T47D (cell line): ENCODE measurements at regions not wholly inside any gene's neighbourhood (a gene's known extent, or its start where the extent isn't known, plus 50 kb on each side); places are given as distances from the start of the nearest gene placed in this dataset.
"Not testable (repeated sequence)": the region's sequence is repeated elsewhere in the genome, so short reads cannot be mapped to it uniquely, and the experiment has no call there.

Experiments used
- DNase-seq, 2 experiments: peaks; one replicate each; pipeline versions ENCODE4 v3.0.0 to v3.0.0-alpha.2; 2011 to 2012; ENCODE audit warnings: low read depth in 1 of 2, low spot score in 1 of 2
- JUND ChIP-seq: IDR thresholded peaks from 2 replicates; pipeline ENCODE4 v1.6.1; 2012; ENCODE audit warnings: low read depth
- in situ Hi-C: cut with HindIII; loops from 2 replicates; pipeline ENCODE4 v1.10.0; 2016; ENCODE audit warnings: low sequenced_read_pairs, low pct_unique_long_range_greater_than_20kb

GRCh38 chr5:120789918-120790317 is 325.8 kb downstream of the PRR16 start:
- DNase-seq = no peak
- TF ChIP-seq JUND = no peak
- in situ Hi-C loops = no loop called here

- in situ Hi-C loops = no loop called here
- no peak for DNase-seq
- TF ChIP-seq JUND = no peak
Measured at GRCh38 chr5:120790339-120790738, 326.2 kb downstream of the PRR16 start.

GRCh38 chr5:120792477-120792876 is 328.4 kb downstream of the PRR16 start:
- no peak for TF ChIP-seq JUND
- in situ Hi-C loops = no loop called here
- no peak for DNase-seq

- no peak for DNase-seq
- no peak for TF ChIP-seq JUND
- in situ Hi-C loops = no loop called here
Measured at GRCh38 chr5:120794121-120794520, 330.0 kb downstream of the PRR16 start.

- no peak for TF ChIP-seq JUND
- peak in 1 of 2 experiments; percentile 13 for DNase-seq
- in situ Hi-C loops = no loop called here
Measured at GRCh38 chr5:120803282-120803681, 339.2 kb downstream of the PRR16 start.

GRCh38 chr5:120805131-120805530 is 341.0 kb downstream of the PRR16 start:
- in situ Hi-C loops = no loop called here
- no peak for TF ChIP-seq JUND
- no peak for DNase-seq

GRCh38 chr5:120806202-120806601 is 342.1 kb downstream of the PRR16 start:
- in situ Hi-C loops = no loop called here
- no peak for DNase-seq
- no peak for TF ChIP-seq JUND

GRCh38 chr5:120808135-120808534 is 344.0 kb downstream of the PRR16 start:
- no peak for DNase-seq
- in situ Hi-C loops = no loop called here
- no peak for TF ChIP-seq JUND

GRCh38 chr5:120808606-120809005 is 344.5 kb downstream of the PRR16 start:
- TF ChIP-seq JUND = no peak
- no peak for DNase-seq
- in situ Hi-C loops = no loop called here

- TF ChIP-seq JUND = no peak
- in situ Hi-C loops = no loop called here
- DNase-seq = no peak
Measured at GRCh38 chr5:120813551-120813950, 349.5 kb downstream of the PRR16 start.

GRCh38 chr5:120817044-120817985 is 353.2 kb downstream of the PRR16 start:
- in situ Hi-C loops = no loop called here
- peak; percentile 9 to 63 for DNase-seq
- no peak for TF ChIP-seq JUND

- DNase-seq = peak in 1 of 2 experiments; percentile 18
- in situ Hi-C loops = no loop called here
- TF ChIP-seq JUND = no peak
Measured at GRCh38 chr5:120818128-120818527, 354.0 kb downstream of the PRR16 start.

GRCh38 chr5:120823328-120823727 is 359.2 kb downstream of the PRR16 start:
- no peak for TF ChIP-seq JUND
- DNase-seq = no peak
- in situ Hi-C loops = no loop called here

GRCh38 chr5:120831646-120832045 is 367.5 kb downstream of the PRR16 start:
- DNase-seq, in situ Hi-C loops: not testable (repeated sequence)
